ENCODE measurements at regions not wholly inside any gene's neighbourhood (a gene's known extent, or its start where the extent isn't known, plus 50 kb on each side); places are given as distances from the start of the nearest gene placed in this dataset.

DNA sequence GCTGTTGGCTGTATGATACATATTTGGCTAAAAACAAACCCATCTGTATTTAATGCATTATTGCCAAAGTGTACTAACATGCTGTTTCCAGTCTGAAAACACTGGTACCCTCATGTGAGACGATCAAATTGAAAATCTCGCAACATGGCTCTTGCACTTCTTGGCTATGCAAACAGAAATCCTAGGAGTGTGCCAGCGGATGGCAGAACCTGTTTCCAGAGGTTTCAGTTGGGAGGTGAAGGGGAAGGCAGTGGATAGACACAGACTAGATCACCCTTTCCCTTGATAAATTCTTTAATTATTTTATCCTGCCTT, 350.3 kb downstream of the TUSC7 start:
- TF ChIP-seq, protein P1, sequence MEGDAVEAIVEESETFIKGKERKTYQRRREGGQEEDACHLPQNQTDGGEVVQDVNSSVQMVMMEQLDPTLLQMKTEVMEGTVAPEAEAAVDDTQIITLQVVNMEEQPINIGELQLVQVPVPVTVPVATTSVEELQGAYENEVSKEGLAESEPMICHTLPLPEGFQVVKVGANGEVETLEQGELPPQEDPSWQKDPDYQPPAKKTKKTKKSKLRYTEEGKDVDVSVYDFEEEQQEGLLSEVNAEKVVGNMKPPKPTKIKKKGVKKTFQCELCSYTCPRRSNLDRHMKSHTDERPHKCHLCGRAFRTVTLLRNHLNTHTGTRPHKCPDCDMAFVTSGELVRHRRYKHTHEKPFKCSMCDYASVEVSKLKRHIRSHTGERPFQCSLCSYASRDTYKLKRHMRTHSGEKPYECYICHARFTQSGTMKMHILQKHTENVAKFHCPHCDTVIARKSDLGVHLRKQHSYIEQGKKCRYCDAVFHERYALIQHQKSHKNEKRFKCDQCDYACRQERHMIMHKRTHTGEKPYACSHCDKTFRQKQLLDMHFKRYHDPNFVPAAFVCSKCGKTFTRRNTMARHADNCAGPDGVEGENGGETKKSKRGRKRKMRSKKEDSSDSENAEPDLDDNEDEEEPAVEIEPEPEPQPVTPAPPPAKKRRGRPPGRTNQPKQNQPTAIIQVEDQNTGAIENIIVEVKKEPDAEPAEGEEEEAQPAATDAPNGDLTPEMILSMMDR (IDR thresholded peaks at IDR 0.05): no peak
- TF ChIP-seq POLR2A (IDR thresholded peaks at IDR 0.05) (no peak), EP300 (IDR thresholded peaks at IDR 0.05) (no peak), POLR2AphosphoS5 (IDR thresholded peaks at IDR 0.05) (no peak)
